ENCODE measurements at regions not wholly inside any gene's neighbourhood (a gene's known extent, or its start where the extent isn't known, plus 50 kb on each side); places are given as distances from the start of the nearest gene placed in this dataset.
"Not testable (repeated sequence)": the region's sequence is repeated elsewhere in the genome, so short reads cannot be mapped to it uniquely, and the experiment has no call there.

- DNase-seq: peak in 1 of 2 experiments; percentile 13
Observed at GRCh38 chr1:88609051-88609450, 75.0 kb upstream of the PKN2 start.

GRCh38 chr1:88610687-88611086 lies 73.4 kb upstream of the PKN2 start:
- DNase-seq: no peak

- no peak for DNase-seq
Observed at GRCh38 chr1:88612292-88612691, 71.8 kb upstream of the PKN2 start.

GRCh38 chr1:88612773-88613172 lies 71.3 kb upstream of the PKN2 start:
- DNase-seq: no peak

GRCh38 chr1:88618331-88618730 lies 65.7 kb upstream of the PKN2 start:
- no peak for DNase-seq

GRCh38 chr1:88623101-88623500 lies 61.0 kb upstream of the PKN2 start:
- DNase-seq: not testable (repeated sequence)
